LNCaP clone FGC (cell line): ENCODE measurements at regions not wholly inside any gene's neighbourhood (a gene's known extent, or its start where the extent isn't known, plus 50 kb on each side); places are given as distances from the start of the nearest gene placed in this dataset.

Experiments
- DNase-seq: peaks from one replicate; pipeline ENCODE4 v3.0.0-alpha.2; 2011; ENCODE audit warnings: low read depth
- H3K4me3 ChIP-seq: 2 replicates; pipeline ENCODE4 v1.5.1; 2011; ENCODE audit warnings: mild to moderate bottlenecking, low read depth, low read length, control low read depth
- TF ChIP-seq, protein P1 (sequence below): IDR thresholded peaks from 2 replicates; pipeline ENCODE4 v1.5.1; 2012; ENCODE audit warnings: mild to moderate bottlenecking; ENCODE audit not compliant: control insufficient read depth, insufficient read depth; ENCODE audit errors: extremely low read depth

DNA sequence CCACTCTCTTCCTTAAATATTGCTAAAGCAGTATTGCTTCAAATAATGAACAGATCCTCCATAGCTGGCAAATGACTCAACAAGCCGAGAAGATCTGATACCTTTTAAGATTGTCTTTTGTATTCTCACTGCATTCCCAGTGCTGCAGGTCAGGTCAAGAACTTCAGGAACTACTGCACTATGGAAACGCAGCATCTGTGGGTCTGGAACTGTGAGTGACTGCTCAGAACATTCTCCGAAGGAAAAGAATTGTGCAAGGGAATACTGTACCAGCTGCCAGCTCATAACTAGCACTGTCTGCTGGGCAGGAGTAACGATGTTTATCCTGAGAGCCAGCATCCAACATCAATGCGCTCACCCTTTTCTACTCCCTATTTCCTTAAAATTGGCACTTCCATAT, 348.0 kb upstream of the SOX5 start:
- TF ChIP-seq, protein P1, sequence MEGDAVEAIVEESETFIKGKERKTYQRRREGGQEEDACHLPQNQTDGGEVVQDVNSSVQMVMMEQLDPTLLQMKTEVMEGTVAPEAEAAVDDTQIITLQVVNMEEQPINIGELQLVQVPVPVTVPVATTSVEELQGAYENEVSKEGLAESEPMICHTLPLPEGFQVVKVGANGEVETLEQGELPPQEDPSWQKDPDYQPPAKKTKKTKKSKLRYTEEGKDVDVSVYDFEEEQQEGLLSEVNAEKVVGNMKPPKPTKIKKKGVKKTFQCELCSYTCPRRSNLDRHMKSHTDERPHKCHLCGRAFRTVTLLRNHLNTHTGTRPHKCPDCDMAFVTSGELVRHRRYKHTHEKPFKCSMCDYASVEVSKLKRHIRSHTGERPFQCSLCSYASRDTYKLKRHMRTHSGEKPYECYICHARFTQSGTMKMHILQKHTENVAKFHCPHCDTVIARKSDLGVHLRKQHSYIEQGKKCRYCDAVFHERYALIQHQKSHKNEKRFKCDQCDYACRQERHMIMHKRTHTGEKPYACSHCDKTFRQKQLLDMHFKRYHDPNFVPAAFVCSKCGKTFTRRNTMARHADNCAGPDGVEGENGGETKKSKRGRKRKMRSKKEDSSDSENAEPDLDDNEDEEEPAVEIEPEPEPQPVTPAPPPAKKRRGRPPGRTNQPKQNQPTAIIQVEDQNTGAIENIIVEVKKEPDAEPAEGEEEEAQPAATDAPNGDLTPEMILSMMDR, result no peak
- H3K4me3 ChIP-seq, result no peak overlapping the region
- no peak for DNase-seq

DNA sequence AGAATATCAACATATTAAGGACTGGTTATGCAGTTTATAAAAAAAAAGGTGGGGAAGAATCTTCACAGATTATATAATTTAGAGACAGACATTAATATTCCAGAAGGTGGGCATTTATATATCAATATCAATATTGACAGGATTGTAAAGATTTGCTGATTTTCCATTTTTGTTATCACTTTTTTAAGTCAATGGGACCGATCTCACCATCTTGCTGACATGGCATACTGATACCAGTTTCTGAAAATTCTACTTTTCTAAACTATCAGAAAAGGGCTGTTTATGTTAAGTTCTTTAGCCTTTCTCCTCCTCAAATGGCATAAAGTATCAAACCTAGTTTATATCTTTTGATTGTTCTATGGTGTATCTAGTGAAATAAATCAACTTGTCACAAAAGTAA, 344.1 kb upstream of the SOX5 start:
- H3K4me3 ChIP-seq, result no peak overlapping the region
- TF ChIP-seq, protein P1, result no peak
- no peak for DNase-seq

DNA sequence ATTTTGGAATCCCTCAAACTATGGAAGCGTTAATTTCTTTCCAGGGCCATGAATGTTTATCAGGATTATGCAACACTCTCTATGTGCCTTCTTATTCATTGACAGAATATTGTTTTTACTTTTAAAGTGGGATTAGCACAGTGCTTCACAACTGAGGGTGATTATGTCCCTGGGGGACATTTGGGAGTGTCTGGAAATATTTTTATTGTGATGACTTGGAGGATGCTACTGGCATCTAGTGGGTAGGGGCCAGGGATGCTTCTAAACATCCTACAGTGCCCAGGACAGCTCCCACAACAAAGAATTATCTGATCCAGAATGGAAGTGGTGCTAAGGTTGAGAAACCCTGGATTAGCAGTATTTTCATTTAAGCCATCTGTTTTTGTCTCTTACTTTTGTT, 338.5 kb upstream of the SOX5 start:
- H3K4me3 ChIP-seq, result no peak overlapping the region
- DNase-seq, result no peak

DNA sequence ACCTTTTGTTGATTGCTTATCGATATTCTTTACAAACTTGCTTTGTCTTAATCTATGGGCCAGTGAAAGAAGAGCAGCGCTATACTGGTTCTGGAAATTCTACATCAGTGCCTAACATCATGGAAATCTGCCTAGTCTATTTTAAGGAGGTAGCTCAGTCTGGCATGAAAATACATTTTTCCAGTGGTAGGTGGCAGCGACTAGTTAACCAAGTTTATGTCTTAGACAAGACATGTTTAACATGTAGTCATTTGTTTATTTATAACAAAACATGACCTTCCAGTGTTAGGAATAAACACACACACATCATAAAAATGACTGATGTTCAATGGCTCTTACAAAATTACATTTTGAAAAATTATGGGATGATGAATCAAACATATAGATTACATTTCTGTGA, 336.0 kb upstream of the SOX5 start:
- TF ChIP-seq, protein P1, result no peak

More for the DNA sequence above, 338.5 kb upstream of the SOX5 start:
- TF ChIP-seq, protein P1, result no peak

DNA sequence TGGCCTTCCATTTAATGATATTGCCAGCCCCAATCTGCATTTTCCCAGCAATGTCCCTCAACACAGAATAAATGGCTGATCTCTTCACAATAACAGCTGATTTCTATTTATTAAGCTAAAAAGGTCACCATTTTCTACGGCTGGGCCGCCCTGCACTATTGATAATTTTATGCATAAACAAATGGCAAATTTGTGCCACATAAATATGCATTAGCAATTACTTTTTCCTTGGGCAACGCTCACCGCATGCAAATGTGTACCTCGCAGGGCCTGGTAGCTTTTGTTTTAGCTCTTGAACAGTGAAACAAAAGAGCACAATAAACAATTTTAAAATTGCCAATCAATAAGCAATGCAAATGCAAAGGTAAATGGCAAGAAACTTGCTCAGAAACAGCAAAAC, 331.9 kb upstream of the SOX5 start:
- H3K4me3 ChIP-seq, result no peak overlapping the region
- TF ChIP-seq, protein P1, result no peak
- no peak for DNase-seq

More for the DNA sequence above, 336.0 kb upstream of the SOX5 start:
- no peak for DNase-seq
- no peak overlapping the region for H3K4me3 ChIP-seq

DNA sequence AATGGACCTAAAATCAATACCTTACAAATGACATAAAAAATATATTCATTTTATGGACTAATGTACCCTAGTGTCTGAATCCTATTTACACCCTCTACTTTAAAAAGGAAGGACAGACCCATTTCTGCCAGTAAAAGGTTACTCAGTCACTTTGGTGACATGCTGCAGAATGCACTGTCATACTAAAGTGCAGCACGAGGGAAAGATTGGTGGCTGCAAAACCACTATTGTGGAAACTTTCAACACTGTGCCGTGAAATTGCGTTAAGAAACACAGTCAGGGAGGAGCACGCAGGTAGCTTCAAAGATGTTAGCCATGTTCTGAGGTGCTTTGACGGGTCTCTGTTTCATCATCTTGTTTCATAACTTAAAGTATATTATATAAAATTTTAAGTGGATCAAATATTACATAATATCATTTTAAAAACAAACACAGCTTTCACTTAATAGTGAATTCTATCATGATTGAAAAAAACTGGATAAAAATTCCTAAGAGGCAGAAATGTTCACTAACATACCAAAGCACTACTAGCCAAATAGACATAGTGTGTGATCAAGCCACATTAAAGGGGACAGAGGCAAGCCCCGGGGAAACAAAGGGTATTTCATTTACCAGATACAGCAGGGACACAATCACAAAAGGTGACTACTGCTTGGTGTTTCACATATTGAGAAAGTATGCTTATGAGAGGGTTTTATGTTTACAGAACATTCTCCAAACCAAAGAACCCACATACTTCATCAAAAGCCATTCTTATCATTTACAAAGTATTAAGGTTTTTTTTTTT, 330.8 kb upstream of the SOX5 start:
- no peak for DNase-seq
- no peak overlapping the region for H3K4me3 ChIP-seq
- TF ChIP-seq, protein P1, result no peak

DNA sequence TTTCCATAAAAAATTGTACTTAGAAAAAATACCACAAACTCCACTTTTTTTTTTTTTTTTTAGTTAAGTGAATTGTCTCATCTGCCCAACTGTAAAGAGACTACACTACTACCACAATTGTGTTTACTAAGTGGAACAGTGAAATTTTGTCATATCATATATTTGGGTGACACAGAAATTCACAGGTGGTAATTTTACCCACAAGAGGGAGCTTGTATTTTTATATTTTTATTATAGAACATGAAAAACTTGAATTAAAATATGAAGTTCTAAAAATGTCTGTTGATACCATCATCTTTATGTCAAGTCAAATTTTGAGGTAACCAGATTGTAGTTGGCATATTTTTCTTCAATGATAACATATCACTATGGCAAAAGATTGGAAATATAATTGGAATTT, 329.4 kb upstream of the SOX5 start:
- TF ChIP-seq, protein P1, result no peak
- DNase-seq, result no peak
- H3K4me3 ChIP-seq, result no peak overlapping the region
